ENCODE measurements at regions not wholly inside any gene's neighbourhood (a gene's known extent, or its start where the extent isn't known, plus 50 kb on each side); places are given as distances from the start of the nearest gene placed in this dataset.
"Not testable (repeated sequence)": the region's sequence is repeated elsewhere in the genome, so short reads cannot be mapped to it uniquely, and the experiment has no call there.

DNA sequence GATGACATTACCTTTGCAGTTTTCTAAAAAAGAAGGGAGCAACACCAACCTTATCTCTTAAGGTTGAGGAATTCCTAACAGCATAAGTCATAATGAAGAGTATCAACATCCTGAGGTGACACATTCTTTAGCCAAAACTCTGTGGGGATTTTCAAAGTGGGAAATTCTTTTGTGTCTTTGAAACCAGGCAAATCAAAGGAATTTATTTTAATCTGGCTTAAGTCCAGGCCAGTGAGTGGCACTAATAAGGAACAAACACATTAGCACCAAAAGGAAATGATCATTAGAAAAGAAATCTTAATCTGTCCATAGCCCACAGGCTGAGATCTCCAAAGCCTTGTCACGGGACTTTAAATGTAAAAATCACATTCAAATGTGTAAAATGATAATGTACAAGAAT, 110.1 kb downstream of the LARP7 start:
- no peak for DNase-seq (ENCODE audit: low read depth)
- no peak overlapping the region for H3K4me3 ChIP-seq (ENCODE audit: low read depth, low read length)
- TF ChIP-seq MYC (IDR thresholded peaks at IDR 0.05; ENCODE audit: low read depth, low read length) (no peak), POLR2A (IDR thresholded peaks at IDR 0.05; ENCODE audit: extremely low read depth, insufficient read length) (no peak)
- TF ChIP-seq, protein P1, sequence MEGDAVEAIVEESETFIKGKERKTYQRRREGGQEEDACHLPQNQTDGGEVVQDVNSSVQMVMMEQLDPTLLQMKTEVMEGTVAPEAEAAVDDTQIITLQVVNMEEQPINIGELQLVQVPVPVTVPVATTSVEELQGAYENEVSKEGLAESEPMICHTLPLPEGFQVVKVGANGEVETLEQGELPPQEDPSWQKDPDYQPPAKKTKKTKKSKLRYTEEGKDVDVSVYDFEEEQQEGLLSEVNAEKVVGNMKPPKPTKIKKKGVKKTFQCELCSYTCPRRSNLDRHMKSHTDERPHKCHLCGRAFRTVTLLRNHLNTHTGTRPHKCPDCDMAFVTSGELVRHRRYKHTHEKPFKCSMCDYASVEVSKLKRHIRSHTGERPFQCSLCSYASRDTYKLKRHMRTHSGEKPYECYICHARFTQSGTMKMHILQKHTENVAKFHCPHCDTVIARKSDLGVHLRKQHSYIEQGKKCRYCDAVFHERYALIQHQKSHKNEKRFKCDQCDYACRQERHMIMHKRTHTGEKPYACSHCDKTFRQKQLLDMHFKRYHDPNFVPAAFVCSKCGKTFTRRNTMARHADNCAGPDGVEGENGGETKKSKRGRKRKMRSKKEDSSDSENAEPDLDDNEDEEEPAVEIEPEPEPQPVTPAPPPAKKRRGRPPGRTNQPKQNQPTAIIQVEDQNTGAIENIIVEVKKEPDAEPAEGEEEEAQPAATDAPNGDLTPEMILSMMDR (IDR thresholded peaks at IDR 0.05; ENCODE audit: low read depth, low read length): no peak
- TF ChIP-seq, protein P2, sequence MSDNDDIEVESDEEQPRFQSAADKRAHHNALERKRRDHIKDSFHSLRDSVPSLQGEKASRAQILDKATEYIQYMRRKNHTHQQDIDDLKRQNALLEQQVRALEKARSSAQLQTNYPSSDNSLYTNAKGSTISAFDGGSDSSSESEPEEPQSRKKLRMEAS (IDR thresholded peaks at IDR 0.05; ENCODE audit: low read depth, low read length): no peak

DNA sequence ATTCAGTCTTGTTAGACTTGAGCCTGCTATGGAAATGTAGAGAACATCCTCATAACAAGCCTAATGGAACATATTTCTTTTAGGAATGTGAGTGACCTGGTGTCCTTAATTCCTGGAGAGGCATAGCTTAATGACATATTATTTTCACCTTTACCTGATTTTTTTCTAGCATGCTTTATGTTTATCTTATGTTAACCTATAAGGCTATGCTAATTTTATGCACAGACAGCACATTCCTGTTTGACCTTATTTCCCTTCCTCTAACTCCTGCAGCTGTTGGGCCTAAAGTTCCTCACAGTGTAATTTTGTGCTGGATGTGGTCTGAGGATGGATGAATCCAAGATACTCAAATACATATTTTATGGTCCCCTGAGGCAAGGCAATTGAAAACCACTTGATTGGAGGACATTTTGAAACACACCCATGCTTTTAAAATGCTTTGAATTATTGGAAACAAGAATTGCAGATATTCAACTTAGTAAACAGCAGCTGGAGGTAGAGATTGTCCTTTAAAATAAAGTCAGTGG, 111.5 kb downstream of the LARP7 start:
- no peak for DNase-seq (ENCODE audit: low read depth)
- TF ChIP-seq, protein P2 (IDR thresholded peaks at IDR 0.05; ENCODE audit: low read depth, low read length): no peak
- no peak for TF ChIP-seq MYC (IDR thresholded peaks at IDR 0.05; ENCODE audit: low read depth, low read length)
- TF ChIP-seq, protein P1 (IDR thresholded peaks at IDR 0.05; ENCODE audit: low read depth, low read length): no peak
- no peak for TF ChIP-seq POLR2A (IDR thresholded peaks at IDR 0.05; ENCODE audit: extremely low read depth, insufficient read length)
- H3K4me3 ChIP-seq (ENCODE audit: low read depth, low read length): no peak overlapping the region

DNA sequence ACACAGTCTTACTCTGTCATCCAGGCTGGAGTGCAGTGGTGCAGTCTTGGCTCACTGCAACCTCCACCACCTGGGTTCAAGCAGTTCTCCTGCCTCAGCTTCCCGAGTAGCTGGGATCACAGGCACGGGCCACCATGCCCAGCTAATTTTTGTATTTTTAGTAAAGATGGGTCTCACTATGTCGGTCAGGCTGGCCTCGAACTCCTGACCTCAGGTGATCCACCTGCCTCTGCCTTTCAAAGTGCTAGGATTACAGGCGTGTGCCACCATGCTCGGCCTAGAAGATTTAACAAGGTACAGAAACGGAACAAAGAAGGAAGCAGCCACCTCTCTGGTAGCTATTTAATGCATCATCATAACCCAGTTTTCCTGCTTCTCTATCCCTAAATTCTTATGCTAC, 113.8 kb downstream of the LARP7 start:
- DNase-seq (ENCODE audit: low read depth); H3K4me3 ChIP-seq (ENCODE audit: low read depth, low read length): not testable (repeated sequence)

DNA sequence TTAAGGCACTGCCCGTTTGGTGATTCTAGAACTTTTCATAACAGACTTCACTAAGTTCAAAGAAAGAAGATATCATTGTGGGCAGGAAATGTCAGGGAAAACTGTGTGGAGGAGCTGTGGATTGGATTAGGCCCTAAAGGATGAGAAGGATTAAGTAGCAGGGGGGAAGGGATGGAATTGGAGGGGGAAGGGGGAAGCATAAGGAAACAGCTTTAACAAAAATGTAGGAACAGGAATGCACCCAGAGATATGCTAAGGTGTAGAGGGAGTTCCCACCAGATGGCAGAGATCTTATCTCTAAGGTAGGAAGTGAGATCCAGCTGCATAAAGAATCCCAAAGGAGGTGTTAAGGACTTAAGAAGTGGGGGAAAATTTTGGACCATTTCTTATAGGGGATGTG, 114.5 kb downstream of the LARP7 start:
- DNase-seq (ENCODE audit: low read depth): no peak
- TF ChIP-seq, protein P2 (IDR thresholded peaks at IDR 0.05; ENCODE audit: low read depth, low read length): no peak
- no peak for TF ChIP-seq MYC (IDR thresholded peaks at IDR 0.05; ENCODE audit: low read depth, low read length)
- no peak for TF ChIP-seq POLR2A (IDR thresholded peaks at IDR 0.05; ENCODE audit: extremely low read depth, insufficient read length)
- TF ChIP-seq, protein P1 (IDR thresholded peaks at IDR 0.05; ENCODE audit: low read depth, low read length): no peak
- H3K4me3 ChIP-seq (ENCODE audit: low read depth, low read length): no peak overlapping the region

DNA sequence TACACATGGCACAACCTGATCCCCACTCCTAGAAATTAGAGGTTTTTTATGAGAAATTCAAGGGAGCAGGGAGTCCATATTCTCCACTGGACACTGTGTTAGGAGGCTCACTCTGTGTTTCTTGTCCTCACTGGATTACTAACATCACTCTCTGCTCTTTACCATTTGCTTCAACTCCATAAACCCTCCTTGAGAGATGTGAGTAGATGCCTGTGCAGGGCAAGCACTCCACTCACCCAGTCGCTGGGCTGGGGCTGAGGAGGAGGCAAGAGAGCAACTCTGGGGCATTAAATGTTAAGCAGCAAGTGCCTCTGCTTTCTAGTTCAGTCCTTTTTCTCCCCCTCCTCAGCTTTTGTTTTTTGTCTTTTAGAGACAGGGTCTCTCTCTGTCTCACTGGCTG, 115.1 kb downstream of the LARP7 start:
- H3K4me3 ChIP-seq (ENCODE audit: low read depth, low read length): no peak overlapping the region
- DNase-seq (ENCODE audit: low read depth): no peak
- TF ChIP-seq POLR2A (IDR thresholded peaks at IDR 0.05; ENCODE audit: extremely low read depth, insufficient read length) (no peak), MYC (IDR thresholded peaks at IDR 0.05; ENCODE audit: low read depth, low read length) (no peak)
- TF ChIP-seq, protein P2 (IDR thresholded peaks at IDR 0.05; ENCODE audit: low read depth, low read length): no peak
- TF ChIP-seq, protein P1 (IDR thresholded peaks at IDR 0.05; ENCODE audit: low read depth, low read length): no peak

DNA sequence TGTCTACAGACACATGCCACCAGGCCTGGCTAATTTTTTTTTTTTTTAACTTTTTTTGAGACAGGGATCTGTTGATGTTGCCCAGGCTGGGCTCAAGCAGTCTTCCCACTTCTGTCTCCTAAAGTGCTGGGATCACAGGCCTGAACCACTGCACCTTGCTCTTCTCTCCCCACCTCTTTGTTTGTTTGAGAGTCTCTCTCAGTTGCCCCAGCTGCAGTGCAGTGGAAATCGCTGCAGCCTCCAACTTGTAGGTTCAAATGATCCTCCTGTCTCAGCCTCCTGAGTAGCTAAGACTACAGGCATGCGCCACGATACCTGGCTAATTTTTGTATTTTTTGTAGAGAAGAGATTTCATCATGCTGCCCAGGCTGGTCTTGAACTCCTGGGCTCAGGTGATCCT, 115.6 kb downstream of the LARP7 start:
- H3K4me3 ChIP-seq (ENCODE audit: low read depth, low read length): no peak overlapping the region
- no peak for TF ChIP-seq MYC (IDR thresholded peaks at IDR 0.05; ENCODE audit: low read depth, low read length)
- DNase-seq (ENCODE audit: low read depth): no peak

DNA sequence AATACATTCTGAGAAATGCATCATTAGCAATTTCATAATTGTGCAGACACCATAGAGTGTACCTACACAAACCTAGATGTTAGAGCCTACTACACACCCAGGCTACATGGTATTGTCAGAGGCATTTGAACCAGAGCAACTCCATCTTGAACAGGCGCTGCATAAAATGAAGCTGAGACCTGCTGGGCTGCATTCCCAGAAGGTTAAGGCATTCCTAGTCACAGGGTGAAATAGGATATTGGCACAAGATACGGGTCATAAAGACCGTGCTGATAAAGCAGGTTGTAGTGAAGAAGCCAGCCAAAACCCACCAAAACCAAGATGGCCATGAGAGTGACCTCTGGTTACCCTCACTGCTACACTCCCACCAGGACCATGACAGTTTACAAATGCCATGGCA, 116.4 kb downstream of the LARP7 start:
- no peak for DNase-seq (ENCODE audit: low read depth)
- TF ChIP-seq MYC (IDR thresholded peaks at IDR 0.05; ENCODE audit: low read depth, low read length) (no peak), POLR2A (IDR thresholded peaks at IDR 0.05; ENCODE audit: extremely low read depth, insufficient read length) (no peak)
- TF ChIP-seq, protein P1 (IDR thresholded peaks at IDR 0.05; ENCODE audit: low read depth, low read length): no peak
- TF ChIP-seq, protein P2 (IDR thresholded peaks at IDR 0.05; ENCODE audit: low read depth, low read length): no peak
- no peak overlapping the region for H3K4me3 ChIP-seq (ENCODE audit: low read depth, low read length)

Data from NB4 (cell line).